COLO668 (cell line): ENCODE measurements at regions not wholly inside any gene's neighbourhood (a gene's known extent, or its start where the extent isn't known, plus 50 kb on each side); places are given as distances from the start of the nearest gene placed in this dataset.
A peak's percentile ranks its signal among the peaks of the same experiment; 100 is the strongest.

ENCODE experiments used
- DNase-seq: peaks from one replicate; lab custom pipeline; 2025; ENCODE audit not compliant: unreplicated experiment; lab: John Stamatoyannopoulos, UW

- DNase-seq = no peak
Observed at GRCh38 chr2:236794176-236794957, 224.7 kb downstream of the ACKR3 start.

- DNase-seq = no peak
Observed at GRCh38 chr2:236795169-236795860, 225.7 kb downstream of the ACKR3 start.

GRCh38 chr2:236795861-236796219 lies 226.2 kb downstream of the ACKR3 start:
- no peak for DNase-seq

GRCh38 chr2:236796236-236796635 lies 226.6 kb downstream of the ACKR3 start:
- DNase-seq = no peak

GRCh38 chr2:236797411-236797810 lies 227.8 kb downstream of the ACKR3 start:
- no peak for DNase-seq

GRCh38 chr2:236798491-236798890 lies 228.9 kb downstream of the ACKR3 start:
- no peak for DNase-seq

GRCh38 chr2:236799391-236800026 lies 229.9 kb downstream of the ACKR3 start:
- DNase-seq = no peak

- no peak for DNase-seq
Observed at GRCh38 chr2:236802862-236803261, 233.2 kb downstream of the ACKR3 start.

GRCh38 chr2:236803621-236804020 lies 234.0 kb downstream of the ACKR3 start:
- no peak for DNase-seq

GRCh38 chr2:236805800-236806531 lies 236.3 kb downstream of the ACKR3 start:
- DNase-seq = no peak

GRCh38 chr2:236809716-236810115 lies 240.1 kb downstream of the ACKR3 start:
- DNase-seq = no peak

- DNase-seq = no peak
Observed at GRCh38 chr2:236811062-236811656, 241.5 kb downstream of the ACKR3 start.

GRCh38 chr2:236813766-236814165 lies 244.1 kb downstream of the ACKR3 start:
- no peak for DNase-seq

GRCh38 chr2:236814593-236814992 lies 245.0 kb downstream of the ACKR3 start:
- DNase-seq = no peak

- no peak for DNase-seq
Observed at GRCh38 chr2:236815746-236816145, 246.1 kb downstream of the ACKR3 start.

GRCh38 chr2:236816197-236817170 lies 246.9 kb downstream of the ACKR3 start:
- no peak for DNase-seq

GRCh38 chr2:236818281-236819045 lies 248.8 kb downstream of the ACKR3 start:
- DNase-seq = peak; percentile 42

GRCh38 chr2:236819275-236820002 lies 249.8 kb downstream of the ACKR3 start:
- no peak for DNase-seq
